Gastroesophageal sphincter (tissue), 3 donors: ENCODE measurements at regions not wholly inside any gene's neighbourhood (a gene's known extent, or its start where the extent isn't known, plus 50 kb on each side); places are given as distances from the start of the nearest gene placed in this dataset.

Source experiments
- EP300 ChIP-seq: sonication (generic); formaldehyde crosslinking; IDR thresholded peaks from one replicate; pipeline ENCODE4 v1.6.1; 2017; ENCODE audit warnings: antibody characterized with exemption, mild to moderate bottlenecking
- POLR2A ChIP-seq, 2 donors: fragments of 450-650 bp; IDR thresholded peaks; one replicate each; pipeline ENCODE4 v1.6.1; 2017; ENCODE audit warnings: antibody characterized with exemption in 2 of 2, mild to moderate bottlenecking in 2 of 2, moderate library complexity in 1 of 2
- POLR2AphosphoS5 ChIP-seq: sonication (generic); formaldehyde crosslinking; IDR thresholded peaks from one replicate; pipeline ENCODE4 v1.6.1; 2017; ENCODE audit warnings: antibody characterized with exemption
- TF ChIP-seq, protein P1 (sequence below), 4 experiments: fragments of 200-600 bp in 2 of 4; fragments of 450-650 bp in 2 of 4; sonication (generic) in 1 of 4; IDR thresholded peaks; one replicate each; pipeline ENCODE4 v1.5.1; 2017 to 2019; ENCODE audit warnings: antibody characterized with exemption in 4 of 4, mild to moderate bottlenecking in 2 of 4, moderate library complexity in 2 of 4

DNA sequence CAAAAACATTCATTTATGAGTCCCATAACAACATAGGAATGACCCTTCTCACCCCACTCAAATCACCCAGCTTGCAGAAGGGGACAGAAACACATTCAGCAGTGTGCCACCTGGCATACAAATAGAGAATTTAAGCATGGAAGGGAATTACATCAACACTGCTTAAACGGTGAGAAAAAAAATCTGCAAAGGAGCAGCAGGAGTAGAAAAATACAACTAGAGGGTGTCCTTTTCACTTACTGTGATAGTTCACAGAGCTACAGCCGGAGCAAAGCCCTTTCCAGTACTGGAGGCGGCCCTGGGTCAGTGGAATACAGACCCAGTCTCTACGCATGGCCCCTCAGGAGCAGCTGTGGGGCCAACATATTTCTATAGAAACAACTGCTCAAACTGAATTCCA is 764.3 kb upstream of the ARGLU1 start:
- TF ChIP-seq, protein P1, sequence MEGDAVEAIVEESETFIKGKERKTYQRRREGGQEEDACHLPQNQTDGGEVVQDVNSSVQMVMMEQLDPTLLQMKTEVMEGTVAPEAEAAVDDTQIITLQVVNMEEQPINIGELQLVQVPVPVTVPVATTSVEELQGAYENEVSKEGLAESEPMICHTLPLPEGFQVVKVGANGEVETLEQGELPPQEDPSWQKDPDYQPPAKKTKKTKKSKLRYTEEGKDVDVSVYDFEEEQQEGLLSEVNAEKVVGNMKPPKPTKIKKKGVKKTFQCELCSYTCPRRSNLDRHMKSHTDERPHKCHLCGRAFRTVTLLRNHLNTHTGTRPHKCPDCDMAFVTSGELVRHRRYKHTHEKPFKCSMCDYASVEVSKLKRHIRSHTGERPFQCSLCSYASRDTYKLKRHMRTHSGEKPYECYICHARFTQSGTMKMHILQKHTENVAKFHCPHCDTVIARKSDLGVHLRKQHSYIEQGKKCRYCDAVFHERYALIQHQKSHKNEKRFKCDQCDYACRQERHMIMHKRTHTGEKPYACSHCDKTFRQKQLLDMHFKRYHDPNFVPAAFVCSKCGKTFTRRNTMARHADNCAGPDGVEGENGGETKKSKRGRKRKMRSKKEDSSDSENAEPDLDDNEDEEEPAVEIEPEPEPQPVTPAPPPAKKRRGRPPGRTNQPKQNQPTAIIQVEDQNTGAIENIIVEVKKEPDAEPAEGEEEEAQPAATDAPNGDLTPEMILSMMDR (IDR thresholded peaks at IDR 0.05) = no peak
- TF ChIP-seq POLR2AphosphoS5 = no peak
- no peak for TF ChIP-seq EP300
- TF ChIP-seq POLR2A (IDR thresholded peaks at IDR 0.05) = no peak
